ENCODE measurements at regions not wholly inside any gene's neighbourhood (a gene's known extent, or its start where the extent isn't known, plus 50 kb on each side); places are given as distances from the start of the nearest gene placed in this dataset.

DNA sequence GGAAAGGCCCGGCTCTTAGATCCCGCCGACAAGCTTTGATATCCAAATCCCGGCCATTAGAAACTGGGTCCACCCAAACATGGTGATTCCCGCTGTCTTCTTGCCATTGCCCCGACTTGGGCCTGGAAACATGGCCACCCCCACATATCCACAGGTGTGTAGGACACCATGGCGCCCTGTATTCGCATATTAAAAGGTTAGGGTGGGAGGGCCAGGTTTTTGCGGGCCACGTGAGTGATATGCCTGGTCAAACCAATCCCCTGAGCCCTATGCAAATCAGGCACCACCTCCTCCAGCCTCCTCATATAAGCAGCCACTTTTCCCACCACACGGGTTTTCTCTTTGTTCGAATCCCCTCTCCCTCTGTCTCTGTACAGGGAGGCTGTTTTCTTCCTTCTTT is 766.4 kb downstream of the UQCRFS1 start:
- no peak for DNase-seq (ENCODE audit: low spot score)
- Histone ChIP-seq H3K23ac (ENCODE audit: low read depth, low read length, poor library complexity) (no peak overlapping the region), H3K4ac (ENCODE audit: low read length) (no peak overlapping the region), H3K18ac (ENCODE audit: low read length) (no peak overlapping the region), H2AK5ac (ENCODE audit: low read depth, low read length) (no peak overlapping the region), H3K27me3 (ENCODE audit: control insufficient read depth in 3 of 3, insufficient read depth in 3 of 3, low read depth in 1 of 3, low read length in 3 of 3) (no peaks in the 10 kb centered on the region), H3K27ac (replicated peaks; ENCODE audit: low read length) (no peak overlapping the region), H3K14ac (ENCODE audit: low read length) (no peak overlapping the region), H2BK5ac (ENCODE audit: low read length) (no peak overlapping the region), H2AFZ (ENCODE audit: low read length) (no peak overlapping the region), H3K4me2 (ENCODE audit: insufficient read depth, low read length, poor library complexity, severe bottlenecking) (peak overlapping the region; percentile 11), H2BK120ac (ENCODE audit: low read depth, low read length) (no peak overlapping the region), H2BK12ac (ENCODE audit: low read length) (no peak overlapping the region), H4K8ac (ENCODE audit: low read depth, low read length) (no peak overlapping the region), H3K4me1 (ENCODE audit: control insufficient read depth in 2 of 2, insufficient read depth in 1 of 2, low read depth in 1 of 2, low read length in 2 of 2) (peaks cover 0 to 8% of the 10 kb centered on the region in 2 donors), H3K36me3 (replicated peaks in 1 of 2; ENCODE audit: control insufficient read depth in 2 of 2, insufficient read depth in 2 of 2, low read length in 2 of 2) (no peaks in the 10 kb centered on the region), H3K9me3 (replicated peaks in 1 of 2; ENCODE audit: control insufficient read depth in 2 of 2, insufficient read depth in 1 of 2, low read depth in 1 of 2, low read length in 2 of 2) (no peaks in the 10 kb centered on the region), H2BK15ac (ENCODE audit: low read length) (no peak overlapping the region), H4K91ac (ENCODE audit: low read depth, low read length, poor library complexity) (no peak overlapping the region), H3K4me3 (ENCODE audit: low read length in 2 of 2) (no peak overlapping the region), H3K9ac (ENCODE audit: low read depth, low read length, poor library complexity) (no peak overlapping the region), H3K79me1 (ENCODE audit: low read depth, low read length) (no peaks in the 10 kb centered on the region)
- WGBS, 2 donors (ENCODE audit: extremely low coverage in 2 of 2, insufficient read length in 2 of 2, insufficient replicate concordance in 1 of 2), result no CpG with 5 or more reads among the region's 12 CpGs

DNA sequence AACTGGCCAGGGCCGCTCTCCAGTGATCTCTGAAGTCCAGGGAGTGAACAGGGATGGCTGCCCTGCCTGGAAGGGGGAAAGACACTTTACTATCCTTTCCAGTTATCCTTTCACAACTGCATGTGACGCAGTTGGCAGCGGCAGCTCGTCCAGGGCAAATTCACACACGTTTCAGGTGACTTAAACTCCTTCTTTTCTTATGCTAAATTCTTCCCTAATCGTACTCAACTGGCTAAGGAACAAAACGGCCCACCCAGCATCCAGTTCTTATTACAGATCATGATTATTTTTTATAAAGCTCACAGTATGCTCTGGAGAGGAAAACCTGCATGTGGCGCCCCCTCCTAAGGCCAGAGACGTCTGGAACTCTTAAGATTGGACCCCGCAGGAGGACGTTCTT is 767.1 kb downstream of the UQCRFS1 start:
- Histone ChIP-seq H3K9ac (ENCODE audit: low read depth, low read length, poor library complexity) (no peak overlapping the region), H4K8ac (ENCODE audit: low read depth, low read length) (no peak overlapping the region), H3K18ac (ENCODE audit: low read length) (no peak overlapping the region), H3K4me2 (ENCODE audit: insufficient read depth, low read length, poor library complexity, severe bottlenecking) (no peak overlapping the region), H3K14ac (ENCODE audit: low read length) (no peak overlapping the region), H3K27ac (replicated peaks; ENCODE audit: low read length) (no peak overlapping the region), H3K9me3 (replicated peaks in 1 of 2; ENCODE audit: control insufficient read depth in 2 of 2, insufficient read depth in 1 of 2, low read depth in 1 of 2, low read length in 2 of 2) (no peaks in the 10 kb centered on the region), H2AFZ (ENCODE audit: low read length) (no peak overlapping the region), H3K4ac (ENCODE audit: low read length) (no peak overlapping the region), H3K27me3 (ENCODE audit: control insufficient read depth in 3 of 3, insufficient read depth in 3 of 3, low read depth in 1 of 3, low read length in 3 of 3) (no peaks in the 10 kb centered on the region), H2BK15ac (ENCODE audit: low read length) (no peak overlapping the region), H4K91ac (ENCODE audit: low read depth, low read length, poor library complexity) (no peak overlapping the region), H2AK5ac (ENCODE audit: low read depth, low read length) (peak overlapping the region; percentile 13), H3K4me1 (ENCODE audit: control insufficient read depth in 2 of 2, insufficient read depth in 1 of 2, low read depth in 1 of 2, low read length in 2 of 2) (peaks cover 0 to 8% of the 10 kb centered on the region in 2 donors), H3K79me1 (ENCODE audit: low read depth, low read length) (no peaks in the 10 kb centered on the region), H3K36me3 (replicated peaks in 1 of 2; ENCODE audit: control insufficient read depth in 2 of 2, insufficient read depth in 2 of 2, low read length in 2 of 2) (no peaks in the 10 kb centered on the region), H2BK5ac (ENCODE audit: low read length) (no peak overlapping the region), H2BK120ac (ENCODE audit: low read depth, low read length) (no peak overlapping the region), H2BK12ac (ENCODE audit: low read length) (no peak overlapping the region), H3K23ac (ENCODE audit: low read depth, low read length, poor library complexity) (no peak overlapping the region), H3K4me3 (ENCODE audit: low read length in 2 of 2) (no peak overlapping the region)
- no peak for DNase-seq (ENCODE audit: low spot score)
- WGBS, 2 donors (ENCODE audit: extremely low coverage in 2 of 2, insufficient read length in 2 of 2, insufficient replicate concordance in 1 of 2), result no CpG with 5 or more reads among the region's 11 CpGs

DNA sequence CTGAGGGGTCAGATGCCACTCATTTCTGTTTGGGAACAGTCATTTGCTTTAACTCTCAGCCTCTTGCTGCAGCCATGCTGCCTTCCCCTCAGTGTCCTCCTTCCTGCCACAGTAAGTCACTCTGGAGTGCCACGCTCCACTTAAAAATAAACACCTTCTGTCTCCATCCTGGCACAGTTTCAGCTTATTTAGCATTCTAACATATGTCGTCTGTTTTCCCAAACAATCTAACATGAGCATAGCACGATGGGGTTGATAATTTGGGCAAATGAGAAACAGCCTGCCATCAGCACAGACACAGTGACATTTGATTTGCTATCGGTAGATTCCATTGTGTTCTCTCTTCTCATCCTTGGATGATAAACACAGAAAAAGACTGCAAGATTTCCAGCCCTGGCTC is 768.6 kb downstream of the UQCRFS1 start:
- no peak overlapping the region for H3K4ac ChIP-seq (ENCODE audit: low read length)
- no peak overlapping the region for H3K23ac ChIP-seq (ENCODE audit: low read depth, low read length, poor library complexity)
- H3K18ac ChIP-seq (ENCODE audit: low read length), result no peak overlapping the region
- H3K9me3 ChIP-seq (replicated peaks in 1 of 2; ENCODE audit: control insufficient read depth in 2 of 2, insufficient read depth in 1 of 2, low read depth in 1 of 2, low read length in 2 of 2), result no peaks in the 10 kb centered on the region
- no peaks in the 10 kb centered on the region for H3K27me3 ChIP-seq (ENCODE audit: control insufficient read depth in 3 of 3, insufficient read depth in 3 of 3, low read depth in 1 of 3, low read length in 3 of 3)
- no peak overlapping the region for H2AFZ ChIP-seq (ENCODE audit: low read length)
- no peak overlapping the region for H2BK120ac ChIP-seq (ENCODE audit: low read depth, low read length)
- H3K4me1 ChIP-seq (ENCODE audit: control insufficient read depth in 2 of 2, insufficient read depth in 1 of 2, low read depth in 1 of 2, low read length in 2 of 2), result peaks cover 0 to 8% of the 10 kb centered on the region in 2 donors
- H4K91ac ChIP-seq (ENCODE audit: low read depth, low read length, poor library complexity), result no peak overlapping the region
- no peak overlapping the region for H2BK5ac ChIP-seq (ENCODE audit: low read length)
- H3K9ac ChIP-seq (ENCODE audit: low read depth, low read length, poor library complexity), result no peak overlapping the region
- no peak overlapping the region for H2BK12ac ChIP-seq (ENCODE audit: low read length)
- no peak overlapping the region for H3K27ac ChIP-seq (replicated peaks; ENCODE audit: low read length)
- no peaks in the 10 kb centered on the region for H3K79me1 ChIP-seq (ENCODE audit: low read depth, low read length)
- WGBS, 2 donors (ENCODE audit: extremely low coverage in 2 of 2, insufficient read length in 2 of 2, insufficient replicate concordance in 1 of 2), result no CpG with 5 or more reads among the region's 4 CpGs
- no peak overlapping the region for H4K8ac ChIP-seq (ENCODE audit: low read depth, low read length)
- H3K14ac ChIP-seq (ENCODE audit: low read length), result no peak overlapping the region
- DNase-seq (ENCODE audit: low spot score), result no peak
- H2AK5ac ChIP-seq (ENCODE audit: low read depth, low read length), result no peak overlapping the region
- H3K4me2 ChIP-seq (ENCODE audit: insufficient read depth, low read length, poor library complexity, severe bottlenecking), result no peak overlapping the region
- H3K4me3 ChIP-seq (ENCODE audit: low read length in 2 of 2), result no peak overlapping the region
- H3K36me3 ChIP-seq (replicated peaks in 1 of 2; ENCODE audit: control insufficient read depth in 2 of 2, insufficient read depth in 2 of 2, low read length in 2 of 2), result no peaks in the 10 kb centered on the region
- no peak overlapping the region for H2BK15ac ChIP-seq (ENCODE audit: low read length)

DNA sequence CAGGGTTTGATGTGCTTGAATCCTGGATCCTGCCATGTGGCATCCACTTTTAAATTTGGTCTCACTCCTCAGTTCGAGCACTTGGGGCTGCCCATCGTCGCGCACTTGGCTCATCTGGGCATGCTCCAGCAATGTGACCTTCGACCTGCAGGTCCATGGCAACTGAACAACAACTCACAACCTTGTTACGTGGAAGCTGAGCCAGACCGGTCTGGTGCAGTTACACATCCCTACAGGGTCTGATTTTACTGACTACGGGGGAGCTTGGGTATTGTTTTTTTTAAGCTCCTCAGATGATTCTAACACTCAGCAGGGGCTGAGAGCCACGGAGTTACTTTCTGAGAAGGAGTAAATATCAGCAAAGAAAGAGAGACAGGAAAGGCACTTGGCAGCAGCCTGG is 769.6 kb downstream of the UQCRFS1 start:
- H3K4me3 ChIP-seq (ENCODE audit: low read length in 2 of 2), result no peak overlapping the region
- H2BK15ac ChIP-seq (ENCODE audit: low read length), result no peak overlapping the region
- H2AFZ ChIP-seq (ENCODE audit: low read length), result peak overlapping the region; percentile 68
- H3K9me3 ChIP-seq (replicated peaks in 1 of 2; ENCODE audit: control insufficient read depth in 2 of 2, insufficient read depth in 1 of 2, low read depth in 1 of 2, low read length in 2 of 2), result no peaks in the 10 kb centered on the region
- H3K9ac ChIP-seq (ENCODE audit: low read depth, low read length, poor library complexity), result no peak overlapping the region
- H2BK120ac ChIP-seq (ENCODE audit: low read depth, low read length), result no peak overlapping the region
- no peak overlapping the region for H2BK12ac ChIP-seq (ENCODE audit: low read length)
- H2AK5ac ChIP-seq (ENCODE audit: low read depth, low read length), result no peak overlapping the region
- no peak overlapping the region for H4K91ac ChIP-seq (ENCODE audit: low read depth, low read length, poor library complexity)
- H3K4me2 ChIP-seq (ENCODE audit: insufficient read depth, low read length, poor library complexity, severe bottlenecking), result no peak overlapping the region
- no peak overlapping the region for H3K14ac ChIP-seq (ENCODE audit: low read length)
- WGBS, 2 donors (ENCODE audit: extremely low coverage in 2 of 2, insufficient read length in 2 of 2, insufficient replicate concordance in 1 of 2), result no CpG with 5 or more reads among the region's 9 CpGs
- H3K27ac ChIP-seq (replicated peaks; ENCODE audit: low read length), result no peak overlapping the region
- H3K27me3 ChIP-seq (ENCODE audit: control insufficient read depth in 3 of 3, insufficient read depth in 3 of 3, low read depth in 1 of 3, low read length in 3 of 3), result no peaks in the 10 kb centered on the region
- H4K8ac ChIP-seq (ENCODE audit: low read depth, low read length), result no peak overlapping the region
- no peak overlapping the region for H3K23ac ChIP-seq (ENCODE audit: low read depth, low read length, poor library complexity)
- H2BK5ac ChIP-seq (ENCODE audit: low read length), result no peak overlapping the region
- H3K4me1 ChIP-seq (ENCODE audit: control insufficient read depth in 2 of 2, insufficient read depth in 1 of 2, low read depth in 1 of 2, low read length in 2 of 2), result peaks cover 0 to 8% of the 10 kb centered on the region in 2 donors
- no peaks in the 10 kb centered on the region for H3K36me3 ChIP-seq (replicated peaks in 1 of 2; ENCODE audit: control insufficient read depth in 2 of 2, insufficient read depth in 2 of 2, low read length in 2 of 2)
- H3K18ac ChIP-seq (ENCODE audit: low read length), result no peak overlapping the region
- DNase-seq (ENCODE audit: low spot score), result no peak
- no peak overlapping the region for H3K4ac ChIP-seq (ENCODE audit: low read length)
- no peaks in the 10 kb centered on the region for H3K79me1 ChIP-seq (ENCODE audit: low read depth, low read length)

Measured in neuronal stem cell (in vitro differentiated cells).